GM19239 (cell line): ENCODE measurements at regions not wholly inside any gene's neighbourhood (a gene's known extent, or its start where the extent isn't known, plus 50 kb on each side); places are given as distances from the start of the nearest gene placed in this dataset.
A peak's percentile ranks its signal among the peaks of the same experiment; 100 is the strongest.

Source experiments
- DNase-seq: peaks from one replicate; pipeline ENCODE4 v3.0.0; 2011; ENCODE audit warnings: low spot score; ENCODE audit not compliant: insufficient read length
- FAIRE-seq: peaks from 2 replicates; lab custom pipeline; 2011; peaks lifted over from hg19 to GRCh38; lab: Jason Lieb, UNC

DNA sequence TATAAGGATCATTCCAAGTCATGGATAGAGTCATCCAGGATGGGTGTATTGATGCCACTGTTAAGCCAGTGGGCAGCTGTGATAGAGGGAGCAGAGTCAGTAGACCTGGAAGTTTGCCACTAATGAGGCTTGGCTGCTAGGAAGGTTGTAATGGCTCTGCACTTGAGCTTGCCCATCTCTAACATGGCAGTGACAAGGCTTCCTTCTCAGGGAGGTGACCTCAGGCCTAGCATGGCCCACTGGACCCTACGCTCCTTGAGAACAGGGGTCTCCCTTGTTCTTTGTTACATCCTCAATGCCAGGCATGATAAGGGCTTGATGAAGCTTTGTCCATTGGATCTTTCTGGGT is 155.1 kb downstream of the CD83 start:
- no peak for FAIRE-seq
- no peak for DNase-seq

- DNase-seq = no peak
- FAIRE-seq = no peak
Measured at GRCh38 chr6:14273191-14273590, 155.6 kb downstream of the CD83 start.

DNA sequence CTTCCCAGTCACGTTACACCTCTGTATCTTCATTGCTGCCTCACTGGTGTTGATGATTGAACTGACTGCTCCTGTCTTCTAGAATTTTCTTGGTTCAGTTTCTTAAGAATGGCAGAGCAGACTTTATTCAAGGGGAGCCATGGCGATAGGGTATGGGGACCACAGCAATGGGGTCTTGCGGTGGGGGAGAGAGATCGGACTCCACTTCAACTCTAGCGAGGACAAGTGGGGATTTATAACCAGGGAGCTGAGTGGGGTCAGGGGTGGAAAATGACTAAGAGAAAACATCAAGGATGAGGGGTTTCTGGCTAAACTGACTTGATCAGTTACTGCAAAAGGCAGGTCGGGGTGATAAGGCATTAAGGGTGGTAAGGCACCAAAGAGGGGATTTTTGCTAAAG is 156.4 kb downstream of the CD83 start:
- DNase-seq = no peak
- no peak for FAIRE-seq

DNA sequence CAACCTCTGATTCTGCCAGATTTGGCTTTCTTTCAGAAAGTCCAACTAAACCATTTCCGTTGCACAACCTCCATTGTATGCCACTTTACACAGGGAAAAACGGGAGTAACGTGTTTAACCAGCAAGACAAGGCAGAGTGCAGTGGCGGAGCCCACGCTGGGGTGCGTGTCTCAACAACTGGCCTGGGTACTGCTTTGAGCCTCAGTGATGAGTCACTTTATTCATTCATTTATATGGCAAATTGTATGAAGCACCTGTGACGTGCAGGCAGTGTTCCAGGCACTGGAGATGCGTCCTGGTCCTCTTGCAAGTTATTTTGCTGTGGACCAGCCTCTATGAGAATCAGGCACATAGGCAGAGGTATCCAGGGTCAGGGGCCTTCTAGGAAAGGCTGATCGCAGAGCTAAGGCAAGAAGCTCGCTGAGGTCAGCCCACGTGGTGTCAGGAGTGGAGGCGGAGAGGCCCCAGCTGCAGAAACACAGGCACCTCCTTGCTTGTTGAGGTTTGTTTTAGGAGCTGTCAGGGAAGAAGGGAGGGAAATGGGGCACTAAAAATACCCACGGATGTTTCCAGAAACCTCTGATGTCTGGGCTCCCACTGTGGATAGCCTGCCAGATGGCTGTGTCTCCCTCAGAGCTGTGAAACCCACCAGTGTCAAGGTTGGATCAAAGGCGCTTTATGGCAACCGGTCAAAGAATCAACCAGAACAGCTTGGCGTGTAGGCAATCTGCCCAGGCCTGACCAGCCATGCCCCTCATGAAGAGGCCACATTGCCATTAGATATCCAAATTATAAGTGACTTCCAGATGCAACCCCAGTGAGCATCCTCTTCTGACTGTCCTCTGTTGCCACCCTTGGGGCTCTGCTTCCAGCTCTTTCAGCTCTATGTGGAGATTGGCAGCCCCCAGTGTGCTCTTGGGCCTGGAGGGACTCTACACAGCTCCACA is 157.2 kb downstream of the CD83 start:
- FAIRE-seq (no peak), DNase-seq (no peak)

GRCh38 chr6:14275493-14275851 is 157.9 kb downstream of the CD83 start:
- FAIRE-seq (no peak), DNase-seq (no peak)

- DNase-seq (no peak), FAIRE-seq (no peak)
Measured at GRCh38 chr6:14276071-14276470, 158.5 kb downstream of the CD83 start.

GRCh38 chr6:14276667-14277404 is 159.3 kb downstream of the CD83 start:
- peak; percentile 35 for FAIRE-seq
- peak; percentile 35 for DNase-seq

DNA sequence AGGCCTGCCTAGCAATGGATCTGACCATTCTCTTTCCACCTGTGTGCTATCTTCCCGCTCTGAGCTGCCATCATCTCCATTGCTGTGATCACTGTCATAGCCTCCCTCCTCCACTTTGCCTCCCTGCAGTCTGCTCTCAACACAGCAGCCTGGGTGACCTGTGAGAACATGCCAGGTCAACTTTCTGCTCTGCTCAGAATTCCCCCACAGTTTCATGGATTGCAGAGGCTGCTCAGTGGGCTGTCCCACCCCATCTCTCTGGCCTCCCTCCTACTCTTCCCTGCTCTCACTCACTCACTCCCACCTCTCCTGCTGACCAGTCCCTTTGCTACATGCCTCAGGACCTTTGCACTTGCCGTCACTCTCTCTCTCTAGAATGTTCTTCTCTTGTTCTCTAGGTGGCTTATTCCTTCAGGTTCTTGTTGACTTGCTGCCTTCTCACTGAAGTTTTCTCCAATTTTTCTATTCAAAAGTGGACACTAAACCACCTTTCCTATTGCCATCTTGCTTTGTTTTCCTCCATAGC is 159.9 kb downstream of the CD83 start:
- FAIRE-seq = no peak
- DNase-seq = no peak

DNA sequence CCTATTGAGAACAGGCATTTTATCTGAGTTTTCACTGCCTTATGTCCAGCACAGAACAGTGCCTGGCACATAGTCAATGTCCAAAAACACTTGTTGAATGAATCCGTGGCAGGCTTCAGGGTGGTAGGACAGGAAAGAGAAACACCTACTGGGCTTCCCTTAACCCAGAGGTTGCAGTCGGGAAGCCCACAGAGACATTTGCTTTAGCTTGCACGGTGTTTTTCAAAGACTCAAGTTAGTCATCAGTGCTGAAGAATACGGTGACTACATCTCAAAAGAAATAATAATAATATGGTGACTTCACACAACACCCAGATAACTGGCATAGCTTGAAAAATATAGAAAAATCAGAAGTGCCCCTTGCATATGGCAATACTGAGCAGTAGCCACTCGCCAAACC is 160.4 kb downstream of the CD83 start:
- DNase-seq (no peak), FAIRE-seq (no peak)

DNA sequence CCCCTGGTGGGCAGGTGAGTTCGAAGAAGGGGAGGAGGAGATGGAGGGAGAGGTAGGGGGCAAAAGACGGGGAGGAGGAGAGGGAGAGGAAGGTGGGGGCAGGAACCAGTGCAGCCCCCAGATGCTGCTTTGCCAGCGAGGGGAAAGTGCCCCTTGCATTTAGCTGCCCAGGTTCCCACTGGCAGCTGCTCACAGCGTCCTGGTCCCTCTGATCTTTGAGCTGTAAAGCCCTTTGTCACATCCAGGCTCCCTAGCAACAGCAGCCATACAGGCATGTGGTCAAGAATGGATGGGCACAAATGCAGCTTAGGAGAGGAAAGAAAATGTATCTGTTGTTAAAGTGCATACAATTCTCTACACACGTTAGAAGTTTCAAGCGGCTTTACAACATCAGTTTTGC is 160.9 kb downstream of the CD83 start:
- FAIRE-seq (no peak), DNase-seq (no peak)

DNA sequence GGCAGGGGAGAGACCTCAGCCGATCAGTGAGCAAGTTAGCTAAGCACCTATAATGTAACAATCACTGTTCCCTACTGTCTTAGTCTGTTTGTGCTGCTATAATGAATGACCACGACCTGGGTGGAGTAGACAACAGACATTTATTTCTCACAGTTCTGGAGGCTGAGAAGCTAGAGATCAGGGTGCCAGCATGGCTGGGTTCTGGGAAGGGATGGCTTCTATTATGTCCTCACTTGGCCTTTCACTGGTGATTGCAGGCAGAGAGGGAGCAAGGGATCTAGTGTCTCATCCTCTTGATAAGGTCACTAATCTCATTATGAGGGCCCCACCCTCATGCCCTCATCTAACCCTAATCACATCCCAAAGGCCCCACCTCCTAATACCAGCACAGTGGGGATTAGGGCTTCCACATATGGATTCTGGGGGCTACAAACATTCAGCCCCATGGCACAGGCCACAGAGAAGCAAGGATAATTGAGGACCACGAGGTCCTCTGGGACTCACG is 162.5 kb downstream of the CD83 start:
- no peak for FAIRE-seq
- no peak for DNase-seq

DNA sequence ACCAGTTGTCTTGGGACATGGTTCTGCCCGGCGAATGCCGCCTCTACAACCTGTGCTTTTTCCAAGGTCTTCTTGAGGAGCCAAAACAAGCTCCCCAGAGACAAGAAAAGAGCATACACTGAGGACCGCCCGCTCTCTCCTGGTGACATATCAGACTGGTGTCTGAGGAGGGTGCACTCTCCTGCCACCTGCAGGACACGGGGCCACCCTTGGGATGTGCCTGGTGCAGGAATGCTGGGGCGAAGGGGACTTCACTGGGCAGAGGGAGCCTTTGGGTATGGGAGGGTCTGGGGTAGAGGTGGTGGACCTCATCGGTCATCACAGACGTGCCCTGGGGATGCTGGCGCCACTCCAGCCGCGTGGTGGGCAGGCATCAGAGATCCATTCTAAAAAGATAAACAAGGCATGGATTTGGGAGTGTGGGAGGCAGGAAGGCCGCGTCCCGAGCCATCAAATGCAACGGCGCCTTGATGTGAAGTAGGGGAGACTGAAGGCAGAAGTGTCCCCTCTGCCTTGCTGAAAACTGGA is 163.3 kb downstream of the CD83 start:
- FAIRE-seq (no peak), DNase-seq (no peak)

DNA sequence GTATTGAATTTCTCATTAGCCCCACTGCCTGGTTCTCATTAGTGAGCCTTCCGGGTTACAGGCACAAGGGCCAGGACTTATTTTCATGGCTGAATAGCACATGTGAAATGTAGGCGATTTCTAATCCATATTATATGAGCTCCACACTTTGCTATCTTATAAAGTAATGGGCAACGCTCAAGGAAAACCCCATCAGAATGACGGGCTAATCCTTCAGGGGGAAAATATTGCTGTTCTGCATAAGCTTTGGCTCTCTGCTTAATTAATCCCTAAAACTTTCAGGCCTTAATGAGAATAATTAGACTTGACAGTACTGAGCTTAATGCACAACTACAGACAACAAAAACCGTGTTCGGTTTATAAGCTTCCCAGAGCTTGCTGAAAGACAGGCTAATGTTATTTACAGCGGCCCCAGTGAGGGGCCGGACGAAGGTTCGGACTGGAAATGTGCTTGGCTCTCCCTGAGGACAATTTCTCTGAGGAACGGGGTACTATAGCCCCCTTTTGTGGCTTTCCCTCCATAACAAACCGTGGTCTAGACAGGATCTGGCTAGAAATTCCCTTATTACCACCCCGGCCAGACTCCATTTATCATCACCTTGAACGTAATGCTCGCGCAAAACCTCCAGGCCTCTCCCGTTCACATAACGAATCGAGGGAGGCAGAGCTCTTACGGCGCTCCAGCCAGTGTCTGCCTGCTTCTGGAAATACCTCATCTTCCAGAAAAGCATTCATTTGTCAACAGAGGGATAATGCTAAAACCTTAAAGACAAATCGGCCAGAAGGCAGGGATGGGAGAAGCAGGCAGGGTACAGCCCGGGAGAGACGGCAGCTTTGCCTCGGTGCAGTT is 164.5 kb downstream of the CD83 start:
- no peak for FAIRE-seq
- no peak for DNase-seq

DNA sequence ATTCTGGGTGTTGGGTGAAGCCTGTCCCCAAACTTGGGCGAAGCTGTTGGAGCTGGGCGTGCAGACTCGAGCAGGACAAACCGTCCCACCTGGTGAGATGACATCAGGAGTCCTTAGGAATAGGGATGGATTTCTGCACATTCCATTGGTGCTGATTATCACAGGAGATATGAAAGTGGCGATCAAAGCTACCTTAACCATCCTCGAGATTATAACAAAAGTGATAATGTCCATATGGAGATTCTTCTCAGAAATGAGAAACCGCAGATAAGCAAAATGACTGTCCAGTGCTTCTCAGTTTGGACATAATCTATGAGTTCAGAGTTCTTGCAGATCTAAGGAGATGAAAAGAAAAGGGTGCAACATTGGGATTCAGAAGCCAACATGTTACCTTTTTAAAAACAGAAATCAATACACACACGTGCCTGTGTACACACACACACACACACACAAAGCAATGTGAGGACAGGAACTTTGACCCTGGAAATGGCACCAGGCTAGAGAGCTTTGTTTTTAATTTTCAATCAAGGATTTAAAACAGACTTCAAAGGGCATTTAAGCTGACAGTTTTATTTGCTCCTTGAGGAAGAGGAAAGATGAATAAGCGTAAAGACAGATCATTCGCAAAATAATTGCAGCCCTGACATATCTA is 165.4 kb downstream of the CD83 start:
- FAIRE-seq (no peak), DNase-seq (no peak)

GRCh38 chr6:14283600-14284235 is 166.1 kb downstream of the CD83 start:
- FAIRE-seq (no peak), DNase-seq (no peak)

- FAIRE-seq = no peak
- DNase-seq = no peak
Measured at GRCh38 chr6:14284969-14285590, 167.5 kb downstream of the CD83 start.

- FAIRE-seq = no peak
Measured at GRCh38 chr6:14286144-14286543, 168.6 kb downstream of the CD83 start.

DNA sequence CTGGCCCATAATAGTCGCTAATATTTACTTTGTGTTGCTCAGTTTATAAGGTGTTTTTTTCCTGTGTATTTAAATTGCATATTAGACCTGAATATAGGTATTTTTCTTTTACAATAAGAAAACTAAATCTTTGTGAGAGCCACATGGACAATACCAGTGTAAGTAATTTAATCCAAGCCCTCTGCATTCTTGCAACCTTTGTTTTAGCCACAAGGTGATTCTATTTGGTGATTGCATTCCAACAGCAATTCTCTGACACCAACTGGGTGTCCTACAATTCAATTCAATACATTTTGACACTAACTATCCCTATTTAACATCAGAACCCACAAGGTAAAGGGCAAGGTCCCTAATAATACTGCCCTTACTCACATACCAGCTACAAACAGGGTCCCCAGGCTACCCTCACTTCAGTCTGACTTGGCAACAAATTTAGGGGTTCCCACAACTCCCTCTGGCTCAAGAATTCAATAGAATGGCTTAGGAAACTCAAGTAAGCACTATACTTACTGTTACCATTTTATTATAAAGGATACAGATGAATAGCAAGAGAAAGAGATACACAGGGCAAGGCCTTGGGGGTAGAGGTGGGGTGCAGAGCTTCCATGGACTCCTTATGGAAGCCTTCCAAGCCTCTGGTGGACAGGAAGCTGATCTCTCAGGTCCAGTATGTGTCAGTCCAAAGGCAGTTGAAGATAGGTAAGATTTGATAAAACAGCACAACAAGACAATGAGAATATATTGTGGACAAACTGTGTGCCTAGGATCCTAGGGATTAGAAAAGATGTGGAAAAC is 169.3 kb downstream of the CD83 start:
- DNase-seq (no peak), FAIRE-seq (no peak)

More at GRCh38 chr6:14286144-14286543, 168.6 kb downstream of the CD83 start:
- DNase-seq = no peak
